ENCODE measurements at regions not wholly inside any gene's neighbourhood (a gene's known extent, or its start where the extent isn't known, plus 50 kb on each side); places are given as distances from the start of the nearest gene placed in this dataset.

- Histone ChIP-seq H3K9me3 (ENCODE audit: control insufficient read depth, insufficient read depth, low read depth, low read length) (no peaks in the 10 kb centered on the region), H3K36me3 (ENCODE audit: control insufficient read depth in 2 of 2, insufficient read depth in 1 of 2, low read length in 2 of 2) (no peaks in the 10 kb centered on the region), H3K4me1 (ENCODE audit: control insufficient read depth, insufficient read depth, low read length) (no peaks in the 10 kb centered on the region), H3K4me3 (ENCODE audit: low read depth, low read length) (no peak overlapping the region), H3K27ac (ENCODE audit: extremely low read depth, low read depth, low read length) (no peak overlapping the region)
- CTCF ChIA-PET: no interaction called here
- POLR2A ChIA-PET: no interaction called here
- TF ChIP-seq, protein P1, sequence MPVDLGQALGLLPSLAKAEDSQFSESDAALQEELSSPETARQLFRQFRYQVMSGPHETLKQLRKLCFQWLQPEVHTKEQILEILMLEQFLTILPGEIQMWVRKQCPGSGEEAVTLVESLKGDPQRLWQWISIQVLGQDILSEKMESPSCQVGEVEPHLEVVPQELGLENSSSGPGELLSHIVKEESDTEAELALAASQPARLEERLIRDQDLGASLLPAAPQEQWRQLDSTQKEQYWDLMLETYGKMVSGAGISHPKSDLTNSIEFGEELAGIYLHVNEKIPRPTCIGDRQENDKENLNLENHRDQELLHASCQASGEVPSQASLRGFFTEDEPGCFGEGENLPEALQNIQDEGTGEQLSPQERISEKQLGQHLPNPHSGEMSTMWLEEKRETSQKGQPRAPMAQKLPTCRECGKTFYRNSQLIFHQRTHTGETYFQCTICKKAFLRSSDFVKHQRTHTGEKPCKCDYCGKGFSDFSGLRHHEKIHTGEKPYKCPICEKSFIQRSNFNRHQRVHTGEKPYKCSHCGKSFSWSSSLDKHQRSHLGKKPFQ (tag by site-specific recombination; IDR thresholded peaks at IDR 0.05): no peak
- TF ChIP-seq ZNF37A (tag by site-specific recombination; IDR thresholded peaks at IDR 0.05) (no peak), ZBTB17 (tag by site-specific recombination; IDR thresholded peaks at IDR 0.05) (no peak), ZNF629 (tag by site-specific recombination; IDR thresholded peaks at IDR 0.05) (no peak), ZNF776 (tag by site-specific recombination; IDR thresholded peaks at IDR 0.05; ENCODE audit: borderline replicate concordance) (no peak), ZSCAN18 (tag by site-specific recombination; IDR thresholded peaks at IDR 0.05) (no peak), TRIM28 (IDR thresholded peaks at IDR 0.05; ENCODE audit: borderline replicate concordance, low read length) (no peak), ZBTB1 (tag by site-specific recombination; IDR thresholded peaks at IDR 0.05) (no peak), ZNF433 (tag by site-specific recombination; IDR thresholded peaks at IDR 0.05; ENCODE audit: low read depth) (no peak), KLF16 (tag by site-specific recombination; IDR thresholded peaks at IDR 0.05) (no peak), ZNF214 (tag by site-specific recombination; IDR thresholded peaks at IDR 0.05; ENCODE audit: borderline replicate concordance) (no peak), ZNF747 (tag by site-specific recombination; IDR thresholded peaks at IDR 0.05) (no peak), ZNF362 (tag by site-specific recombination; IDR thresholded peaks at IDR 0.05) (no peak), ZNF704 (tag by site-specific recombination; IDR thresholded peaks at IDR 0.05) (no peak)
- TF ChIP-seq, protein P2, sequence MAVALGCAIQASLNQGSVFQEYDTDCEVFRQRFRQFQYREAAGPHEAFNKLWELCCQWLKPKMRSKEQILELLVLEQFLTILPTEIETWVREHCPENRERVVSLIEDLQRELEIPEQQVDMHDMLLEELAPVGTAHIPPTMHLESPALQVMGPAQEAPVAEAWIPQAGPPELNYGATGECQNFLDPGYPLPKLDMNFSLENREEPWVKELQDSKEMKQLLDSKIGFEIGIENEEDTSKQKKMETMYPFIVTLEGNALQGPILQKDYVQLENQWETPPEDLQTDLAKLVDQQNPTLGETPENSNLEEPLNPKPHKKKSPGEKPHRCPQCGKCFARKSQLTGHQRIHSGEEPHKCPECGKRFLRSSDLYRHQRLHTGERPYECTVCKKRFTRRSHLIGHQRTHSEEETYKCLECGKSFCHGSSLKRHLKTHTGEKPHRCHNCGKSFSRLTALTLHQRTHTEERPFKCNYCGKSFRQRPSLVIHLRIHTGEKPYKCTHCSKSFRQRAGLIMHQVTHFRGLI (tag by site-specific recombination; IDR thresholded peaks at IDR 0.05): no peak
- TF ChIP-seq, protein P3, sequence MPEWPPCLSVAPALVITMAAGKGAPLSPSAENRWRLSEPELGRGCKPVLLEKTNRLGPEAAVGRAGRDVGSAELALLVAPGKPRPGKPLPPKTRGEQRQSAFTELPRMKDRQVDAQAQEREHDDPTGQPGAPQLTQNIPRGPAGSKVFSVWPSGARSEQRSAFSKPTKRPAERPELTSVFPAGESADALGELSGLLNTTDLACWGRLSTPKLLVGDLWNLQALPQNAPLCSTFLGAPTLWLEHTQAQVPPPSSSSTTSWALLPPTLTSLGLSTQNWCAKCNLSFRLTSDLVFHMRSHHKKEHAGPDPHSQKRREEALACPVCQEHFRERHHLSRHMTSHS (tag by site-specific recombination; IDR thresholded peaks at IDR 0.05): no peak
Measured at GRCh38 chr6:126481319-126481718, 141.4 kb downstream of the CENPW start.

GRCh38 chr6:126504792-126505191, 164.9 kb downstream of the CENPW start:
- POLR2A ChIA-PET: no interaction called here
- TF ChIP-seq ZNF585B (tag by site-specific recombination; IDR thresholded peaks at IDR 0.05): no peak
- no peak for TF ChIP-seq ZBTB8A (tag by site-specific recombination; IDR thresholded peaks at IDR 0.05)
- no peak for TF ChIP-seq ZNF23 (tag by site-specific recombination; IDR thresholded peaks at IDR 0.05; ENCODE audit: borderline replicate concordance)
- TF ChIP-seq AEBP2 (tag by site-specific recombination; IDR thresholded peaks at IDR 0.05; ENCODE audit: borderline replicate concordance): no peak
- TF ChIP-seq ZNF513 (tag by site-specific recombination; IDR thresholded peaks at IDR 0.05): no peak
- no peak for TF ChIP-seq ZNF335 (tag by site-specific recombination; conservative IDR thresholded peaks at IDR 0.05)
- no peak for TF ChIP-seq ZBTB7A (tag by site-specific recombination; IDR thresholded peaks at IDR 0.05; ENCODE audit: low read depth)
- TF ChIP-seq YY2 (tag by site-specific recombination; IDR thresholded peaks at IDR 0.05): no peak
- TF ChIP-seq ZNF629 (tag by site-specific recombination; IDR thresholded peaks at IDR 0.05): no peak
- TF ChIP-seq BCL11A (tag by site-specific recombination; IDR thresholded peaks at IDR 0.05; ENCODE audit: low read depth): no peak
- TF ChIP-seq ZNF610 (tag by site-specific recombination; IDR thresholded peaks at IDR 0.05; ENCODE audit: borderline replicate concordance): no peak

More at GRCh38 chr6:126504792-126505191, 164.9 kb downstream of the CENPW start:
- CTCF ChIA-PET: no interaction called here
- Histone ChIP-seq H3K4me3 (ENCODE audit: low read depth, low read length) (no peak overlapping the region), H3K9me3 (ENCODE audit: control insufficient read depth, insufficient read depth, low read depth, low read length) (no peaks in the 10 kb centered on the region), H3K36me3 (ENCODE audit: control insufficient read depth in 2 of 2, insufficient read depth in 1 of 2, low read length in 2 of 2) (no peaks in the 10 kb centered on the region), H3K27ac (ENCODE audit: extremely low read depth, low read depth, low read length) (no peak overlapping the region), H3K4me1 (ENCODE audit: control insufficient read depth, insufficient read depth, low read length) (no peaks in the 10 kb centered on the region)

Data from HEK293 (cell line).